SK-MEL-5 (cell line): ENCODE measurements at regions not wholly inside any gene's neighbourhood (a gene's known extent, or its start where the extent isn't known, plus 50 kb on each side); places are given as distances from the start of the nearest gene placed in this dataset.
A peak's percentile ranks its signal among the peaks of the same experiment; 100 is the strongest.

Experiments
- DNase-seq: peaks from one replicate; pipeline ENCODE4 v3.0.0-alpha.2; 2016; ENCODE audit warnings: low read depth, low spot score
- in situ Hi-C: cut with HindIII; loops from 2 replicates; pipeline ENCODE4 v1.10.0; 2016; ENCODE audit warnings: low sequenced_read_pairs, high pct_unique_total_duplicates, low pct_unique_long_range_greater_than_20kb
- small RNA-seq, 2 experiments: library from RNA; depleted of rRNA; stranded (forward); fragments of <200 nt; gene quantifications; one replicate each; pipeline ENCODE3, GENCODE V24; 2014

DNA sequence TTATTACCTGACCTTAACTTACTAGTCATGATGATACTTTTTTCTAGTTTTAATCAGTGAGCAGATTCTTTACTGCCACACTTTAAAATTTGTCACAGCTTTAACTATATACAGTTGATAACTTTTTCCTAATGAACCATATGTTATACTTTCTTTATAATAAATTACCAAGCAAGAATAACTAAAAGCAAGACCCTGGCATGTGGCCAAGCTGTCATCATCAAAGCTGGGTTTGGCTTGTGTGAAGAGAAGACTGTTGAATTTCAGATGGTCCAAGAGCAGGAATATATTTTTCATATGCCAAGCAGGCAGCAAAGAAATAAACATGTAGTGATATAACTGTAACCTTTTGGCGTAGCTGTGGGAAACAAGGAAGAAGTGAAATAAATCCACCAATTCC lies 93.5 kb downstream of the PUS7L start:
- in situ Hi-C loops: no loop called here
- DNase-seq: no peak

- DNase-seq: peak; percentile 97
- in situ Hi-C loops: no loop called here
These were observed 95.9 kb downstream of the PUS7L start for GRCh38 chr12:43662736-43663135.

DNA sequence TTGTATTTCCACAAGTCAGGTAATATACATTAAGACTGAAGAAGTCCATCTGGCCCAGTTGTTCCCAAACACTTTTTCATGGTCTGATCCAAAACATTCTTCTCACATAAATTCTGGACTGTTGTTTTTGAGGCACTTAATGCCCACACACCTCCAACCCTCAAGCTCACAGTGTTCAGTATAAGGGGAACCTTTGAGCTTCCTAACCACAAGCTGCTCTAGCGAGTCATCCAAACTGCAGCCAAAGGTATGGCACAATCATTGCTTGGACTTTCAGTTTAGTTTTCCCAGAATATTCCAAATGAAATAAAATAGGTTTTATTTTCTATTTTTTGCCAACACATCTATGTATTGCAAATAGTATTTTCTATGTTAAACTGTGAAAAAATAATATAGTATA lies 103.0 kb downstream of the PUS7L start:
- DNase-seq: no peak
- in situ Hi-C loops: no loop called here

DNA sequence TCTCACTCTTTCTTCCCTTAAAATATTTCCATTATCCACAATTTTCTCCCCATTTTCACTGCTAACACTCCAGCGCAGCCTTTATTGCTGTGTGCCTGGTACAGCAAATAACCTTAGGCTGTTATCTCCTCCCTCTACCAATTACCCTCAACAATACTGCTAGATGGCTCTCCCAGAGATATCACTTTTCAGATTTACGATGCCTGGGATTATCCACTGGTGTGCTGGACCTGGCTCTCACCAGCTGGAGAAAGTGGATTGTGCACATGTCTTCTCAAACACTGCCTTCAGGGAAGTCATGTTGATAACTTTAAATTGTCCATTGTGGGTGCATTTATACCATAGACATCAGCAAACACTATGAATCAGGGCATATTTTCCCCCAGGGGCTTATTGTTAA lies 101.9 kb upstream of the ADAMTS20 start:
- in situ Hi-C loops: no loop called here
- no peak for DNase-seq

- no peak for DNase-seq
- in situ Hi-C loops: no loop called here
These were observed 101.4 kb upstream of the ADAMTS20 start for GRCh38 chr12:43653289-43653915.

DNA sequence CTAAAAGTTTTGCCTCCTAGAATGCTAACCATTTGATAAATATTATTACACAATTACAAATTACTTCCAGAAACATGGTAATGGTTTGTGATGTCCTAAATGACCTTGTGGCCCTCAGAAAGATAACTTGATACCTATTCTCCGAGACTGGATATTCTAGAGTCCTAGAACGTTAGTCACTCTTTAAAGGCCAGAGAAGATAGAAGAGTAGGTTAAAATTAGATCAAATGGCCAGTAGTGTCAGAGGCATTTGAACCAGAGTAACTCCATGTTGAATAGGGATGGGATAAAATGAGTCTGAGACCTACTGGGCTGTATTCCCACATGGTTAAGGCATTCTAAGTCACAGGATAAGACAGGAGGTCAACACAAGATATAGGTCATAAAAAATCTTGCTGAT lies 96.6 kb upstream of the ADAMTS20 start:
- in situ Hi-C loops: no loop called here

GRCh38 chr12:43638806-43639205 lies 86.8 kb upstream of the ADAMTS20 start:
- no peak for DNase-seq
- in situ Hi-C loops: no loop called here

More for the DNA sequence above, 96.6 kb upstream of the ADAMTS20 start:
- no peak for DNase-seq

- DNase-seq: no peak
- in situ Hi-C loops: no loop called here
These were observed 84.9 kb upstream of the ADAMTS20 start for GRCh38 chr12:43636725-43637463.

GRCh38 chr12:43621262-43621661 lies 69.3 kb upstream of the ADAMTS20 start:
- in situ Hi-C loops: no loop called here
- DNase-seq: no peak

DNA sequence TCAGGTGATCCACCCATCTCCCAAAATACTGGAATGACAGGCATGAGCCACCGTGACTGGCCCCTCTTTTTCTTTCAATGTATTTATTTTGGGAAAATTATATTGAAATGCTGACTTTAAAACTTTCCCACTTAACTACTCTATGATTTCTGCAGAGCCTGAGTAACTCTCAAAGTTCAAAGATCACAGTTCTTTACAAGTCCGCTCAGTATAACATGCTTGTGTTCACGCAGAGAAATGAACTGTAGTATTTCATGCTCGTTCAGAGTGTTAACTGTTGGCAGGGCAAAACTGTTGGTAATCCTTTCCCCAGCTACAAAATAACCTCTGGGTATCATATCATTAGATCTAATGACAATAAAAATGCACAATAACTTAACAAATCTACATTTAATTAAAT lies 50.7 kb upstream of the ADAMTS20 start:
- in situ Hi-C loops: no loop called here
- DNase-seq: no peak

Small RNA genes in the stretch of these regions (small RNA-seq; reads per million reads assigned to genes)
- 0 reads per million in 2 experiments for gene AC090525.3
